HUES64 (cell line): ENCODE measurements at regions not wholly inside any gene's neighbourhood (a gene's known extent, or its start where the extent isn't known, plus 50 kb on each side); places are given as distances from the start of the nearest gene placed in this dataset.
A peak's percentile ranks its signal among the peaks of the same experiment; 100 is the strongest.

Source experiments
- H3K27ac ChIP-seq: 2 replicates; pipeline ENCODE4 v1.7.0; 2013; ENCODE audit warnings: low read depth, low read length, inconsistent platforms
- H3K27me3 ChIP-seq: 2 replicates; pipeline ENCODE4 v1.6.1; 2013; ENCODE audit warnings: mild to moderate bottlenecking, low read length; ENCODE audit not compliant: insufficient read depth
- H3K36me3 ChIP-seq: 2 replicates; pipeline ENCODE4 v1.6.1; 2013; ENCODE audit warnings: mild to moderate bottlenecking, low read length; ENCODE audit not compliant: insufficient read depth
- H3K4me1 ChIP-seq: 2 replicates; pipeline ENCODE4 v1.6.1; 2013; ENCODE audit warnings: mild to moderate bottlenecking, low read length, moderate library complexity; ENCODE audit not compliant: insufficient read depth
- H3K4me3 ChIP-seq: 2 replicates; pipeline ENCODE4 v1.5.1; 2013; ENCODE audit warnings: mild to moderate bottlenecking, low read length, moderate library complexity
- H3K9ac ChIP-seq: 2 replicates; pipeline ENCODE4 v1.6.1; 2013; ENCODE audit warnings: mild to moderate bottlenecking, low read depth, low read length
- H3K9me3 ChIP-seq: 2 replicates; pipeline ENCODE4 v1.6.1; 2013; ENCODE audit warnings: low read depth, low read length; ENCODE audit not compliant: insufficient read depth
- WGBS: fragments of 150-250, 120-280 bp; methylation state at CpG from one replicate; pipeline ENCODE4 v1.1.7; 2013; ENCODE audit warnings: missing lambda C conversion rate; 5-methylcytosine and 5-hydroxymethylcytosine counted together

GRCh38 chr18:68233018-68233417, 481.9 kb downstream of the TMX3 start:
- no peak overlapping the region for H3K27ac ChIP-seq
- H3K4me3 ChIP-seq: no peak overlapping the region
- H3K9me3 ChIP-seq: no peaks in the 10 kb centered on the region
- no peaks in the 10 kb centered on the region for H3K27me3 ChIP-seq
- H3K4me1 ChIP-seq: no peaks in the 10 kb centered on the region
- WGBS: 96% methylated on average over 1 of the region's 1 CpG
- no peak overlapping the region for H3K9ac ChIP-seq
- H3K36me3 ChIP-seq: no peaks in the 10 kb centered on the region

GRCh38 chr18:68229351-68229750, 485.6 kb downstream of the TMX3 start:
- H3K9ac ChIP-seq: no peak overlapping the region
- no peaks in the 10 kb centered on the region for H3K9me3 ChIP-seq
- no peak overlapping the region for H3K4me3 ChIP-seq
- H3K27me3 ChIP-seq: no peaks in the 10 kb centered on the region
- H3K27ac ChIP-seq: no peak overlapping the region
- H3K4me1 ChIP-seq: no peaks in the 10 kb centered on the region
- 95% methylated on average over 8 of the region's 8 CpGs for WGBS
- H3K36me3 ChIP-seq: no peaks in the 10 kb centered on the region

DNA sequence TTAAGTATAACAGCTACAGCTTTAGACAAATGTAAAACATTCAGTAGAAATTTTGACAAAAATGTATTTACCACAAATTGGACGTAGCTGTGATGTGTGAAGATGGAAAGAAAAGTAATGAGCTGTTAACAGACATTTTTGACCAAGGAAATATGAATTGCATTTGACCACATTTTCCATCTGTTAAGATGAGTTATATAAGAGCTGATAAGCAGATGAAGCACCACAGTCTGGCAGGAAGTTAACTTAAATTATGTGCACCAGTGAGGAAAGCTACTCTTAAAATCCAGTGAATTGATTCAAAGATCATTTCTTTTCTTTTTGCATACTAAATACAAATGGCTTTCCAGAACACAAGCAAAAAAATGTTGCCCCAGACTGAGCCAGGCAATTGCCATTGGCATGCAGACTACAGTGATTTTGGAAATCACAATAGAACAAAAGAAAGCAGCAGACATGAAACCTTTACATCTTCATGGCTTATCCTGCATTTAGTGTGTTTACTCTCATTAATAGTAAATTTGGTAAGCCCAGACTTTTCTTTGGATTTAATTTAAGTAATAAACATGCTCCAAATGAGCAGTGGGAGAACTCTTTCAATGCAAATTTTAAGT, 493.7 kb downstream of the TMX3 start:
- no peaks in the 10 kb centered on the region for H3K27me3 ChIP-seq
- no peak overlapping the region for H3K9ac ChIP-seq
- peaks cover 16% of the 10 kb centered on the region for H3K4me1 ChIP-seq
- peak overlapping the region; percentile 48 for H3K27ac ChIP-seq
- 93% methylated on average over 1 of the region's 1 CpG for WGBS
- no peaks in the 10 kb centered on the region for H3K36me3 ChIP-seq
- no peaks in the 10 kb centered on the region for H3K9me3 ChIP-seq
- H3K4me3 ChIP-seq: no peak overlapping the region

DNA sequence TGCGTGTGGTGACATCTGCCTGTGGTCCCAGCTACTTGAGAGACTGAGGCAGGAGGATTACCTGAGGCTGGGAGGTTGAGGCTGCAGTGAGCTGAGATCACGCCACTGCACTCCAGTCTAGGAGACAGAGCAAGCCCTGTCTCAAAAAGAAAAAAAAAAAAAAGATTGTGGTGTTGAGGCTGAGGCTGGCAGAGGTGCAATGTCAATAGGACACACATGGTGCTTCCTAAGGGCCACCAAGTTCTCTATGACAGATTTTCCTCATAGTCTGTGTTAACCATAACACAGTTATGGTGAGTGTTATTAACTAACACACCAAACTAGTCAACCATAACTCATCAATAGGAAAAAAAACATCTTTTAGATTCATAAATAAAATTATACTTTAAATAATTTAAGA, 494.4 kb downstream of the TMX3 start:
- Histone ChIP-seq H3K27me3 (no peaks in the 10 kb centered on the region), H3K27ac (no peak overlapping the region), H3K4me3 (no peak overlapping the region), H3K9ac (no peak overlapping the region), H3K9me3 (no peaks in the 10 kb centered on the region), H3K36me3 (no peaks in the 10 kb centered on the region), H3K4me1 (peaks cover 16% of the 10 kb centered on the region)
- 95% methylated on average over 2 of the region's 2 CpGs for WGBS

DNA sequence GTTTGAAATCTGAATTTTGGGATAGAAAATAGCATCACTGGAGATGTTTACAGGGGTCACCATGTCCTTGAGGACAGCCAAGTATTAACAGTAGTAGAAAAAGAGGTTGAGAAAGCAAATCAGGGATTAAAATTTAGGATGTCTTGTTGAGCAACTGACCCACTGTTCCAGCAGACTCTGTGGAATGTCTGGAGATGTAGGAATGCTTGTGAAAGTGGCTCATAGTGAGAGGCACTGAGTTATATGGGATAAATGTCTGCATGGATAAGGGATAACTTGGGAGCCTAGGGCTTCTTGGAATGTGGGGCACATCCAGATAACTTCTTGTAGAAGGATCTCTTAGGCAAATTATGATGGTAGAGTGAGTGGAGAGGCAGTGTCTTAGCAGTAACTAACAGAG, 495.0 kb downstream of the TMX3 start:
- H3K9ac ChIP-seq: no peak overlapping the region
- no peak overlapping the region for H3K4me3 ChIP-seq
- H3K27ac ChIP-seq: no peak overlapping the region
- H3K27me3 ChIP-seq: no peaks in the 10 kb centered on the region
- peaks cover 16% of the 10 kb centered on the region for H3K4me1 ChIP-seq
- H3K36me3 ChIP-seq: no peaks in the 10 kb centered on the region
- no peaks in the 10 kb centered on the region for H3K9me3 ChIP-seq

DNA sequence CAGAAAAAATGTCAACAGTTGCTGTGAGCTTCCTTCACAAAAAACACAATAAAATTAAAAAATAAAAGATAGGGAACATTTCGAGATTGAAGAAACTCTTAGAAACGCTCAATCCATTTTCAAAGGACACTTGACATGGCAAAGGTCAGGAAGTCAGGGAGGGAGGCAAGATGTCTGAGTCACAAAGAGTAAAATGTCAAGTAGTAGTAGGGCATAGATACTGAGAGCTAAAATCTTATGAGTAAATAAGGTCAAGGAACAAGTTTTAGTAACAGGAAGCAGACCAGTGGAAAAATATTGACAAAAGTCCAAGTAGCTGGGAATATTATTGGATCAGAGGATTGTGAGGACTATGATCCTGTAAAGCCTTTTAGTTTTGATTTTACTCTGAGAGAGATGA, 495.6 kb downstream of the TMX3 start:
- 98% methylated on average over 2 of the region's 2 CpGs for WGBS
- no peak overlapping the region for H3K4me3 ChIP-seq
- no peak overlapping the region for H3K9ac ChIP-seq
- no peaks in the 10 kb centered on the region for H3K27me3 ChIP-seq
- no peaks in the 10 kb centered on the region for H3K9me3 ChIP-seq
- H3K27ac ChIP-seq: no peak overlapping the region
- no peaks in the 10 kb centered on the region for H3K36me3 ChIP-seq
- H3K4me1 ChIP-seq: peaks cover 16% of the 10 kb centered on the region

GRCh38 chr18:68215931-68216330, 499.0 kb downstream of the TMX3 start:
- no peaks in the 10 kb centered on the region for H3K9me3 ChIP-seq
- H3K4me1 ChIP-seq: peaks cover 3% of the 10 kb centered on the region
- no peak overlapping the region for H3K9ac ChIP-seq
- H3K4me3 ChIP-seq: no peak overlapping the region
- no peak overlapping the region for H3K27ac ChIP-seq
- WGBS: 98% methylated on average over 4 of the region's 4 CpGs
- H3K36me3 ChIP-seq: no peaks in the 10 kb centered on the region
- no peaks in the 10 kb centered on the region for H3K27me3 ChIP-seq

- no peaks in the 10 kb centered on the region for H3K4me1 ChIP-seq
- no peaks in the 10 kb centered on the region for H3K9me3 ChIP-seq
- H3K9ac ChIP-seq: no peak overlapping the region
- no peak overlapping the region for H3K27ac ChIP-seq
- H3K27me3 ChIP-seq: no peaks in the 10 kb centered on the region
- WGBS: 73% methylated on average over 1 of the region's 5 CpGs
- no peak overlapping the region for H3K4me3 ChIP-seq
- H3K36me3 ChIP-seq: no peaks in the 10 kb centered on the region
Observed at GRCh38 chr18:68186039-68186438, 528.9 kb downstream of the TMX3 start.

DNA sequence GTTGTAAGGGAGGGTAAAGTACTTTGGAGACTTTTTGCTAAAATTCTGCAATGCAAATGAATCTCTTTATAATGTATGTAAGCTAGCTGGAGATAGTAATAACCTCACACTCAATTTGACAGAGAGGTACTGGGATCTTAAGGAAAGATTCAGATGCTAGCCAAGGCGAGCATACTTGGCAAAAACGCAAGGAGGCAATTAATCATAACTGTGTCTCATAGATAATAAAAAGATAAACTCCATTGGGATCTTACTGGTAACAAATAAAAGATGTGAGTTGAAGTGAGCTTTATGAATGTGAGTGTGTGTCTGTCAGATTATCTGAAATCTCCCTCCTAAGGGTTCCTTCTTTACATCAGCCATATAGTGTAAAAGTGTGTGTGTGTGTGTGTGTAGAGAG, 533.0 kb downstream of the TMX3 start:
- 92% methylated on average over 2 of the region's 2 CpGs for WGBS
- no peak overlapping the region for H3K4me3 ChIP-seq
- no peak overlapping the region for H3K27ac ChIP-seq
- H3K9me3 ChIP-seq: no peaks in the 10 kb centered on the region
- H3K9ac ChIP-seq: no peak overlapping the region
- no peaks in the 10 kb centered on the region for H3K4me1 ChIP-seq
- no peaks in the 10 kb centered on the region for H3K27me3 ChIP-seq
- H3K36me3 ChIP-seq: no peaks in the 10 kb centered on the region

DNA sequence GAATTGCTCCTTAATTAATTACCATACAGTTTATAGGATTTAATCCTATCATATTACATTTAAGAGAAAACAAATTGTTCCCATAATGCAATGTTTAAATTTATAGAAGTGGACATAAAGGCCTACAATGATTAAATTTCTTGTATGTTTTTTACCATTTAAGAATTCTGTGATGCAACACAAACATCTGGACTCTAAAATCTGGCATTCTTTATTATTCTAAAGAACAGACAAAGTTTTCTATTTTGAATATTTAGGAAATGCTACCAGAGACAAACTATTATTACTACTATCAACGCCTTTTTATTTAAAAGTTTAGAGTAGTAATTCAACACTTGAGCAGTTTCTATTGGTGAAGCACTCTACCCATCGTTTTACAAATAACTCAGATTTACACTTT, 535.1 kb downstream of the TMX3 start:
- no peak overlapping the region for H3K4me3 ChIP-seq
- H3K27me3 ChIP-seq: no peaks in the 10 kb centered on the region
- no peak overlapping the region for H3K27ac ChIP-seq
- H3K36me3 ChIP-seq: no peaks in the 10 kb centered on the region
- WGBS: 97% methylated on average over 1 of the region's 2 CpGs
- H3K9me3 ChIP-seq: no peaks in the 10 kb centered on the region
- no peak overlapping the region for H3K9ac ChIP-seq
- H3K4me1 ChIP-seq: no peaks in the 10 kb centered on the region

GRCh38 chr18:68178921-68179320, 536.0 kb downstream of the TMX3 start:
- Histone ChIP-seq H3K4me3 (no peak overlapping the region), H3K9me3 (no peaks in the 10 kb centered on the region), H3K27me3 (no peaks in the 10 kb centered on the region), H3K27ac (no peak overlapping the region), H3K4me1 (no peaks in the 10 kb centered on the region), H3K9ac (no peak overlapping the region), H3K36me3 (no peaks in the 10 kb centered on the region)
- WGBS: 100% methylated on average over 1 of the region's 1 CpG
